SJSA1 (cell line): ENCODE measurements at regions not wholly inside any gene's neighbourhood (a gene's known extent, or its start where the extent isn't known, plus 50 kb on each side); places are given as distances from the start of the nearest gene placed in this dataset.
A peak's percentile ranks its signal among the peaks of the same experiment; 100 is the strongest.

ENCODE experiments used
- DNase-seq, 2 experiments: peaks; one replicate each; pipeline ENCODE4 v3.0.0-alpha.2; 2015 to 2020; ENCODE audit warnings: low spot score in 2 of 2, low read depth in 1 of 2
- H3K27ac ChIP-seq: fragments of 250-450 bp; sonication (Bioruptor Pico); 2 replicates; pipeline ENCODE4 v1.5.1; 2020; ENCODE audit warnings: mild to moderate bottlenecking, moderate library complexity
- H3K27me3 ChIP-seq: fragments of 250-450 bp; sonication (Bioruptor Pico); replicated peaks from 2 replicates; pipeline ENCODE4 v1.5.1; 2020; ENCODE audit warnings: mild to moderate bottlenecking, moderate library complexity
- H3K36me3 ChIP-seq: fragments of 250-450 bp; sonication (Bioruptor Pico); 2 replicates; pipeline ENCODE4 v1.5.1; 2020; ENCODE audit warnings: mild to moderate bottlenecking
- H3K4me1 ChIP-seq: fragments of 250-450 bp; sonication (Bioruptor Pico); replicated peaks from 2 replicates; pipeline ENCODE4 v1.6.1; 2021; ENCODE audit warnings: mild to moderate bottlenecking
- H3K4me3 ChIP-seq: fragments of 250-450 bp; sonication (Bioruptor Pico); 2 replicates; pipeline ENCODE4 v1.5.1; 2020; ENCODE audit warnings: mild to moderate bottlenecking
- H3K9me3 ChIP-seq: fragments of 250-450 bp; sonication (Bioruptor Pico); replicated peaks from 2 replicates; pipeline ENCODE4 v1.5.1; 2020; ENCODE audit warnings: mild to moderate bottlenecking

GRCh38 chr16:86757704-86758040 lies 179.3 kb downstream of the FOXL1 start:
- no peak for DNase-seq
- Histone ChIP-seq H3K4me3 (no peak overlapping the region), H3K27ac (no peak overlapping the region), H3K4me1 (peaks cover 25% of the 10 kb centered on the region), H3K36me3 (no peaks in the 10 kb centered on the region), H3K9me3 (no peaks in the 10 kb centered on the region), H3K27me3 (no peaks in the 10 kb centered on the region)

- H3K27me3 ChIP-seq = no peaks in the 10 kb centered on the region
- H3K9me3 ChIP-seq = no peaks in the 10 kb centered on the region
- H3K4me1 ChIP-seq = peaks cover 25% of the 10 kb centered on the region
- H3K4me3 ChIP-seq = no peak overlapping the region
- no peak for DNase-seq
- no peaks in the 10 kb centered on the region for H3K36me3 ChIP-seq
- H3K27ac ChIP-seq = no peak overlapping the region
Measured at GRCh38 chr16:86758932-86759331, 180.6 kb downstream of the FOXL1 start.

GRCh38 chr16:86761111-86762031 lies 183.0 kb downstream of the FOXL1 start:
- DNase-seq = peak; percentile 82 to 84
- H3K9me3 ChIP-seq = peaks cover 3% of the 10 kb centered on the region; the same call in 1 of the 2 replicates
- no peaks in the 10 kb centered on the region for H3K36me3 ChIP-seq
- H3K4me1 ChIP-seq = peaks cover 26% of the 10 kb centered on the region
- peak overlapping the region; percentile 16 for H3K4me3 ChIP-seq
- H3K27me3 ChIP-seq = no peaks in the 10 kb centered on the region
- H3K27ac ChIP-seq = no peak overlapping the region; the same call in 1 of the 2 replicates

- DNase-seq = no peak
- H3K27ac ChIP-seq = no peak overlapping the region
- H3K4me1 ChIP-seq = peaks cover 26% of the 10 kb centered on the region
- H3K9me3 ChIP-seq = peaks cover 5% of the 10 kb centered on the region; the same call in 1 of the 2 replicates
- H3K36me3 ChIP-seq = no peaks in the 10 kb centered on the region
- no peaks in the 10 kb centered on the region for H3K27me3 ChIP-seq
- no peak overlapping the region for H3K4me3 ChIP-seq
Measured at GRCh38 chr16:86762095-86762494, 183.7 kb downstream of the FOXL1 start.

- H3K27ac ChIP-seq = no peak overlapping the region
- no peaks in the 10 kb centered on the region for H3K36me3 ChIP-seq
- no peaks in the 10 kb centered on the region for H3K27me3 ChIP-seq
- no peak for DNase-seq
- H3K9me3 ChIP-seq = peaks cover 5% of the 10 kb centered on the region; the same call in 1 of the 2 replicates
- H3K4me1 ChIP-seq = peaks cover 26% of the 10 kb centered on the region
- no peak overlapping the region for H3K4me3 ChIP-seq
Measured at GRCh38 chr16:86763819-86764218, 185.5 kb downstream of the FOXL1 start.

GRCh38 chr16:86764551-86764950 lies 186.2 kb downstream of the FOXL1 start:
- DNase-seq = no peak
- Histone ChIP-seq H3K4me3 (no peak overlapping the region), H3K4me1 (peaks cover 34% of the 10 kb centered on the region), H3K36me3 (no peaks in the 10 kb centered on the region), H3K27me3 (no peaks in the 10 kb centered on the region), H3K27ac (no peak overlapping the region), H3K9me3 (peaks cover 5% of the 10 kb centered on the region; the same call in 1 of the 2 replicates)

GRCh38 chr16:86765389-86766026 lies 187.2 kb downstream of the FOXL1 start:
- no peak overlapping the region for H3K27ac ChIP-seq
- H3K36me3 ChIP-seq = no peaks in the 10 kb centered on the region
- H3K9me3 ChIP-seq = peaks cover 5% of the 10 kb centered on the region; the same call in 1 of the 2 replicates
- H3K4me1 ChIP-seq = peaks cover 34% of the 10 kb centered on the region
- no peak overlapping the region for H3K4me3 ChIP-seq
- no peaks in the 10 kb centered on the region for H3K27me3 ChIP-seq
- no peak for DNase-seq

GRCh38 chr16:86766700-86767099 lies 188.4 kb downstream of the FOXL1 start:
- H3K36me3 ChIP-seq = no peaks in the 10 kb centered on the region
- no peak overlapping the region for H3K4me3 ChIP-seq
- peaks cover 5% of the 10 kb centered on the region; the same call in 1 of the 2 replicates for H3K9me3 ChIP-seq
- no peak overlapping the region for H3K27ac ChIP-seq
- H3K27me3 ChIP-seq = no peaks in the 10 kb centered on the region
- DNase-seq = no peak
- peaks cover 34% of the 10 kb centered on the region for H3K4me1 ChIP-seq

GRCh38 chr16:86768228-86768791 lies 190.0 kb downstream of the FOXL1 start:
- Histone ChIP-seq H3K36me3 (no peaks in the 10 kb centered on the region), H3K9me3 (peaks cover 5% of the 10 kb centered on the region; the same call in 1 of the 2 replicates), H3K4me3 (no peak overlapping the region), H3K4me1 (peaks cover 42% of the 10 kb centered on the region), H3K27ac (no peak overlapping the region), H3K27me3 (no peaks in the 10 kb centered on the region)
- no peak for DNase-seq

- no peaks in the 10 kb centered on the region for H3K27me3 ChIP-seq
- no peak overlapping the region for H3K4me3 ChIP-seq
- peaks cover 5% of the 10 kb centered on the region; the same call in 1 of the 2 replicates for H3K9me3 ChIP-seq
- no peaks in the 10 kb centered on the region for H3K36me3 ChIP-seq
- DNase-seq = peak in 1 of 2 experiments; percentile 58
- no peak overlapping the region for H3K27ac ChIP-seq
- H3K4me1 ChIP-seq = peaks cover 49% of the 10 kb centered on the region
Measured at GRCh38 chr16:86768999-86769398, 190.7 kb downstream of the FOXL1 start.

GRCh38 chr16:86771506-86772460 lies 193.4 kb downstream of the FOXL1 start:
- H3K36me3 ChIP-seq = no peaks in the 10 kb centered on the region
- H3K4me1 ChIP-seq = peaks cover 67% of the 10 kb centered on the region
- peak; percentile 89 to 97 for DNase-seq
- 0 out of 2 replicates have a peak, but pooled peaks cover under 1% of the 10 kb centered on the region for H3K9me3 ChIP-seq
- peak overlapping the region; percentile 99 for H3K27ac ChIP-seq
- H3K27me3 ChIP-seq = no peaks in the 10 kb centered on the region
- H3K4me3 ChIP-seq = no peak overlapping the region

GRCh38 chr16:86772671-86773353 lies 194.5 kb downstream of the FOXL1 start:
- Histone ChIP-seq H3K9me3 (no peaks in the 10 kb centered on the region), H3K4me1 (peaks cover 74% of the 10 kb centered on the region), H3K4me3 (no peak overlapping the region), H3K36me3 (no peaks in the 10 kb centered on the region), H3K27ac (peak overlapping the region; percentile 99), H3K27me3 (no peaks in the 10 kb centered on the region)
- DNase-seq = peak; percentile 96 to 98
